HG02763 (cell line): ENCODE measurements at regions not wholly inside any gene's neighbourhood (a gene's known extent, or its start where the extent isn't known, plus 50 kb on each side); places are given as distances from the start of the nearest gene placed in this dataset.

ENCODE experiments used
- ATAC-seq: cut with Tn5 transposase; IDR thresholded peaks from one replicate; pipeline ENCODE4 v1.9.1; 2021; ENCODE audit warnings: mild to moderate bottlenecking, moderate library complexity; ENCODE audit not compliant: unreplicated experiment

- peak; percentile 18 for ATAC-seq
Observed at GRCh38 chr15:70259028-70259424, 161.3 kb upstream of the TLE3 start.

GRCh38 chr15:70258369-70259027 lies 160.8 kb upstream of the TLE3 start:
- peak; percentile 55 for ATAC-seq

GRCh38 chr15:70257573-70258248 lies 160.0 kb upstream of the TLE3 start:
- no peak for ATAC-seq

- ATAC-seq = no peak
Observed at GRCh38 chr15:70257047-70257446, 159.3 kb upstream of the TLE3 start.

GRCh38 chr15:70254311-70254869 lies 156.7 kb upstream of the TLE3 start:
- ATAC-seq = no peak

GRCh38 chr15:70253461-70254156 lies 155.9 kb upstream of the TLE3 start:
- no peak for ATAC-seq

GRCh38 chr15:70252951-70253320 lies 155.2 kb upstream of the TLE3 start:
- ATAC-seq = no peak

GRCh38 chr15:70252056-70252950 lies 154.6 kb upstream of the TLE3 start:
- no peak for ATAC-seq

- ATAC-seq = no peak
Observed at GRCh38 chr15:70251246-70251990, 153.7 kb upstream of the TLE3 start.

GRCh38 chr15:70250208-70251201 lies 152.8 kb upstream of the TLE3 start:
- ATAC-seq = no peak

- no peak for ATAC-seq
Observed at GRCh38 chr15:70249616-70250015, 151.9 kb upstream of the TLE3 start.

- ATAC-seq = no peak
Observed at GRCh38 chr15:70248116-70249025, 150.7 kb upstream of the TLE3 start.

GRCh38 chr15:70247281-70247680 lies 149.6 kb upstream of the TLE3 start:
- ATAC-seq = no peak

- no peak for ATAC-seq
Observed at GRCh38 chr15:70246623-70247220, 149.0 kb upstream of the TLE3 start.

GRCh38 chr15:70245932-70246622 lies 148.4 kb upstream of the TLE3 start:
- no peak for ATAC-seq

GRCh38 chr15:70244978-70245542 lies 147.3 kb upstream of the TLE3 start:
- no peak for ATAC-seq
